Kidney (tissue), 13 donors: ENCODE measurements at regions not wholly inside any gene's neighbourhood (a gene's known extent, or its start where the extent isn't known, plus 50 kb on each side); places are given as distances from the start of the nearest gene placed in this dataset.

ENCODE experiments used
- DNase-seq, 5 donors: peaks; one replicate each; pipeline ENCODE4 v3.0.0-alpha.2; 2013 to 2020
- FAIRE-seq: peaks from 2 replicates; lab custom pipeline; 2012; peaks lifted over from hg19 to GRCh38; lab: Jason Lieb, UNC
- H3K27ac ChIP-seq, 2 donors: one replicate each; pipeline ENCODE4 v1.7.0; 2013; ENCODE audit warnings: low read depth in 2 of 2, low read length in 2 of 2, inconsistent platforms in 1 of 2
- H3K27me3 ChIP-seq: one replicate; pipeline ENCODE4 v1.7.1; 2013; ENCODE audit warnings: low read length, inconsistent platforms; ENCODE audit not compliant: control insufficient read depth, insufficient read depth
- H3K36me3 ChIP-seq, 3 donors: one replicate each; pipeline versions ENCODE4 v1.7.0 to v1.7.1; 2013; ENCODE audit warnings: low read length in 3 of 3, control low read depth in 1 of 3, inconsistent platforms in 1 of 3; ENCODE audit not compliant: insufficient read depth in 3 of 3, control insufficient read depth in 2 of 3
- H3K4me1 ChIP-seq, 3 donors: one replicate each; pipeline versions ENCODE4 v1.7.0 to v1.7.1; 2013; ENCODE audit warnings: low read length in 3 of 3, inconsistent platforms in 1 of 3, low read depth in 1 of 3; ENCODE audit not compliant: control insufficient read depth in 2 of 3, insufficient read depth in 2 of 3
- H3K4me3 ChIP-seq, 3 donors: one replicate each; pipeline versions ENCODE4 v1.7.0 to v1.8.1; 2013; ENCODE audit warnings: low read length in 3 of 3, control low read depth in 1 of 3, inconsistent platforms in 1 of 3
- H3K9ac ChIP-seq, 3 donors: one replicate each; pipeline versions ENCODE4 v1.7.0 to v1.7.1; 2013; ENCODE audit warnings: low read length in 3 of 3, control low read depth in 1 of 3, inconsistent platforms in 1 of 3
- H3K9me3 ChIP-seq, 3 donors: one replicate each; pipeline versions ENCODE4 v1.7.0 to v1.7.1; 2013; ENCODE audit warnings: low read length in 3 of 3, control low read depth in 1 of 3, inconsistent platforms in 1 of 3; ENCODE audit not compliant: control insufficient read depth in 2 of 3, insufficient read depth in 1 of 3
- CTCF ChIP-seq: IDR thresholded peaks from 3 replicates; pipeline ENCODE4 v1.5.1; 2012; ENCODE audit warnings: mild to moderate bottlenecking, moderate library complexity, borderline replicate concordance; ENCODE audit not compliant: insufficient read depth; ENCODE audit errors: extremely low read depth
- intact Hi-C: fragments of 100-400 bp; cut with DNase I; formaldehyde crosslinking; loops from one replicate; pipeline ENCODE4 v1.11.1; 2022
- donor health status: control.
- donor health status: control.
- donor health status: control.
- donor health status: control.
- donor health status: control.
- donor health status: DM: yes; HTN: yes; CAD: no.
- donor health status: Normal renal cell carcinoma (clear cell type).

- no peak for FAIRE-seq
Observed at GRCh38 chr5:99644822-99645221, 716.0 kb upstream of the CHD1 start.

GRCh38 chr5:99640646-99641045, 711.8 kb upstream of the CHD1 start:
- intact Hi-C loops = no loop called here
- H3K27me3 ChIP-seq = no peaks in the 10 kb centered on the region
- no peak for FAIRE-seq

More at GRCh38 chr5:99644822-99645221, 716.0 kb upstream of the CHD1 start:
- Histone ChIP-seq H3K4me1 (no peaks in the 10 kb centered on the region), H3K4me3 (no peak overlapping the region), H3K27me3 (no peaks in the 10 kb centered on the region), H3K9ac (no peak overlapping the region), H3K36me3 (no peaks in the 10 kb centered on the region), H3K9me3 (no peaks in the 10 kb centered on the region), H3K27ac (no peak overlapping the region)
- intact Hi-C loops = no loop called here
- peak in 2 of 5 donors; percentile 6 to 7 for DNase-seq
- TF ChIP-seq CTCF = no peak

GRCh38 chr5:99639905-99640304, 711.1 kb upstream of the CHD1 start:
- Histone ChIP-seq H3K9me3 (no peaks in the 10 kb centered on the region), H3K27ac (no peak overlapping the region), H3K27me3 (no peaks in the 10 kb centered on the region), H3K4me1 (no peaks in the 10 kb centered on the region), H3K4me3 (no peak overlapping the region), H3K9ac (no peak overlapping the region), H3K36me3 (no peaks in the 10 kb centered on the region)
- intact Hi-C loops = no loop called here
- DNase-seq = no peak
- no peak for TF ChIP-seq CTCF
- no peak for FAIRE-seq

More at GRCh38 chr5:99640646-99641045, 711.8 kb upstream of the CHD1 start:
- H3K36me3 ChIP-seq = no peaks in the 10 kb centered on the region
- no peak for TF ChIP-seq CTCF
- H3K9me3 ChIP-seq = no peaks in the 10 kb centered on the region
- peak in 1 of 5 donors; percentile 12 for DNase-seq
- no peak overlapping the region for H3K9ac ChIP-seq
- H3K4me1 ChIP-seq = no peaks in the 10 kb centered on the region
- H3K27ac ChIP-seq = no peak overlapping the region
- no peak overlapping the region for H3K4me3 ChIP-seq

- DNase-seq (no peak), FAIRE-seq (no peak)
- H3K4me1 ChIP-seq = no peaks in the 10 kb centered on the region
- H3K27me3 ChIP-seq = no peaks in the 10 kb centered on the region
- no peak overlapping the region for H3K27ac ChIP-seq
- H3K9ac ChIP-seq = no peak overlapping the region
- no peak for TF ChIP-seq CTCF
- intact Hi-C loops = no loop called here
- no peak overlapping the region for H3K4me3 ChIP-seq
- no peaks in the 10 kb centered on the region for H3K36me3 ChIP-seq
- no peaks in the 10 kb centered on the region for H3K9me3 ChIP-seq
Observed at GRCh38 chr5:99636663-99637062, 707.9 kb upstream of the CHD1 start.
